ENCODE measurements at regions not wholly inside any gene's neighbourhood (a gene's known extent, or its start where the extent isn't known, plus 50 kb on each side); places are given as distances from the start of the nearest gene placed in this dataset.

- Histone ChIP-seq H3K79me2 (ENCODE audit: insufficient read depth, low read length) (no peaks in the 10 kb centered on the region), H2AFZ (ENCODE audit: low read depth, low read length) (no peak overlapping the region), H3K4me1 (ENCODE audit: insufficient read depth, low read length) (no peaks in the 10 kb centered on the region), H3K9ac (ENCODE audit: low read depth, low read length) (no peak overlapping the region), H3K9me3 (ENCODE audit: insufficient read depth, low read length, severe bottlenecking) (no peaks in the 10 kb centered on the region), H3K36me3 (ENCODE audit: insufficient read depth, low read length) (no peaks in the 10 kb centered on the region), H3K4me2 (ENCODE audit: insufficient read depth, low read length) (no peak overlapping the region), H3K27ac (ENCODE audit: low read length) (no peak overlapping the region), H3K4me3 (ENCODE audit: low read depth in 1 of 2, low read length in 2 of 2) (no peak overlapping the region), H4K20me1 (ENCODE audit: insufficient read depth, low read length) (no peaks in the 10 kb centered on the region), H3K27me3 (ENCODE audit: insufficient read depth, low read length, poor library complexity) (peaks cover 8% of the 10 kb centered on the region)
- ATAC-seq (ENCODE audit: insufficient read depth, low read depth), result no peak
- TF ChIP-seq CTCF (IDR thresholded peaks at IDR 0.05; ENCODE audit: borderline replicate concordance, extremely low read depth, low read length, poor library complexity, severe bottlenecking) (no peak), EZH2 (IDR thresholded peaks at IDR 0.05; ENCODE audit: borderline replicate concordance, low read depth, low read length, severe bottlenecking) (no peak)
- no peak for DNase-seq
Observed at GRCh38 chr18:78303519-78304191, 676.0 kb upstream of the SALL3 start.

DNA sequence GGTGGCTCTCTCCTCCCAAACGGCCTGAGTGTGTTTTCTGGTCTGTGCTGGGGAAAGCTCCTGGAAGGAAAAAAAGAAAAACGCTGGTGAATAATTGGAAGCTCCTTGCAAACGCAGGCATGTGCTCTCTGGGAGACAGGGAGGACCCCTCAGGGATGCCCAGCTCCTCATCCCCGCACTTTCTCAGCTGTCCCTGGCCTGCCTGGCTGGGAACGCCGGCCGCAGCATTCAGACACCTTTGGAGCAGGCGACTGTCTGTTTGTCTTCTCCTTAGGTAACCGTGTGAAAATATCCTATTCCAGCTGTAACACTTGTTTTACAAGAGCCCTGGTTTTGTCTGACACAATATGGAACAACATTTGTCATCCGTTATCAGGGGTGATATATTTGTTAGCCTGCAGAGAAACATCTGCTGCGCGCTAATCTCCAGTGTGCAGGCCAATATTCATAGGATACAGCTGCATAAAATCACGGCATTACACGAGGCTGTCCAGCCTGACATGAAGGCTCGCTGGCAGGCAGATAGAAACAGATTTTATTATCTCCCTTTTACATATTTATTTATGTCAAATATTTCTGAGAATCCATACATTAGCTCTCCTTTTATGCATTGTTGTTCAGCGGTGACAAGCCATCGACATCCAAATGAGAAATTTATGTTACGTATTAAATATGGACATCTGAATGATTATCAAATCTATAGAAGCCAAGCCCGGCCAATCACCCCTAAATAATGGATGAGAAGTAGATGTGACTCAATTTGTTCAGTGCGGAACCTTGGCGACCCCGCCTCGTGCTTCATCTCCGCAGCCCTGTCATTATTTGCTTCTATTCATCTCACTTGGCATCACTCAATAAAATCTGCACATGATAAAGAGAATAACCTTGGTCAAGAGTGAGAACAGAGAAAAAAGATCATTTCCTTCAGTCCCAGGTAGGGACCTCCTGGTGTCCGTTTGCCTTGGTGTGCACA is 675.1 kb upstream of the SALL3 start:
- no peak overlapping the region for H3K4me2 ChIP-seq (ENCODE audit: insufficient read depth, low read length)
- no peaks in the 10 kb centered on the region for H3K36me3 ChIP-seq (ENCODE audit: insufficient read depth, low read length)
- H3K27me3 ChIP-seq (ENCODE audit: insufficient read depth, low read length, poor library complexity), result peaks cover 8% of the 10 kb centered on the region
- no peaks in the 10 kb centered on the region for H3K4me1 ChIP-seq (ENCODE audit: insufficient read depth, low read length)
- no peak overlapping the region for H3K27ac ChIP-seq (ENCODE audit: low read length)
- H3K79me2 ChIP-seq (ENCODE audit: insufficient read depth, low read length), result no peaks in the 10 kb centered on the region
- DNase-seq (no peak), ATAC-seq (ENCODE audit: insufficient read depth, low read depth) (no peak)
- no peak overlapping the region for H3K4me3 ChIP-seq (ENCODE audit: low read depth in 1 of 2, low read length in 2 of 2)
- no peaks in the 10 kb centered on the region for H4K20me1 ChIP-seq (ENCODE audit: insufficient read depth, low read length)
- H3K9me3 ChIP-seq (ENCODE audit: insufficient read depth, low read length, severe bottlenecking), result no peaks in the 10 kb centered on the region
- no peak overlapping the region for H2AFZ ChIP-seq (ENCODE audit: low read depth, low read length)
- H3K9ac ChIP-seq (ENCODE audit: low read depth, low read length), result no peak overlapping the region
- TF ChIP-seq EZH2 (IDR thresholded peaks at IDR 0.05; ENCODE audit: borderline replicate concordance, low read depth, low read length, severe bottlenecking) (no peak), CTCF (IDR thresholded peaks at IDR 0.05; ENCODE audit: borderline replicate concordance, extremely low read depth, low read length, poor library complexity, severe bottlenecking) (no peak)

DNA sequence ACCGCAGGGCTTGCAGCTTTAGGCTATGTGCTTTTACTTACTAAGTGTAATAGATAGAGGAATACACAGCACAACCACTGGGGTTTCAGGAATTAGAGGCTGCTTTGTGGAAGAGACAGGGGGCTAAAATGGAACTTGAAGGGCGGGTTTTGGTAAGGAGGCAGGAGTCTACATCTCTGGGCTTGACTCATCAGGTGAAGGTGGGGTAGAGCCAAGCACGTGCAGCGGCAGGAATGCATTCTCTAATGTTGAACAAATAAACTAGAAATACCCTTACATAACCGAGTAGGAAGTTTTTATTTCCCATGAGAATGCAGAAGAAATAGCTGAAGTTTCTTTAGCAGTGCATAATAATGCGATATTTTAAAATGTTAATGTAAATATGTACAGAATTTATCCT is 673.8 kb upstream of the SALL3 start:
- ATAC-seq (ENCODE audit: insufficient read depth, low read depth), result no peak
- H3K9me3 ChIP-seq (ENCODE audit: insufficient read depth, low read length, severe bottlenecking), result no peaks in the 10 kb centered on the region
- no peak for DNase-seq

More for the DNA sequence above, 673.8 kb upstream of the SALL3 start:
- H3K79me2 ChIP-seq (ENCODE audit: insufficient read depth, low read length), result no peaks in the 10 kb centered on the region
- H3K4me3 ChIP-seq (ENCODE audit: low read depth in 1 of 2, low read length in 2 of 2), result no peak overlapping the region
- no peaks in the 10 kb centered on the region for H4K20me1 ChIP-seq (ENCODE audit: insufficient read depth, low read length)
- TF ChIP-seq CTCF (IDR thresholded peaks at IDR 0.05; ENCODE audit: borderline replicate concordance, extremely low read depth, low read length, poor library complexity, severe bottlenecking), result no peak
- H3K36me3 ChIP-seq (ENCODE audit: insufficient read depth, low read length), result no peaks in the 10 kb centered on the region
- no peak overlapping the region for H3K9ac ChIP-seq (ENCODE audit: low read depth, low read length)
- no peak overlapping the region for H2AFZ ChIP-seq (ENCODE audit: low read depth, low read length)
- no peak overlapping the region for H3K27ac ChIP-seq (ENCODE audit: low read length)
- no peak overlapping the region for H3K4me2 ChIP-seq (ENCODE audit: insufficient read depth, low read length)
- peaks cover 8% of the 10 kb centered on the region for H3K27me3 ChIP-seq (ENCODE audit: insufficient read depth, low read length, poor library complexity)
- no peaks in the 10 kb centered on the region for H3K4me1 ChIP-seq (ENCODE audit: insufficient read depth, low read length)

Data from DND-41 (cell line).